Smooth muscle cell (in vitro differentiated cells): ENCODE measurements at regions not wholly inside any gene's neighbourhood (a gene's known extent, or its start where the extent isn't known, plus 50 kb on each side); places are given as distances from the start of the nearest gene placed in this dataset.
A peak's percentile ranks its signal among the peaks of the same experiment; 100 is the strongest.
"Not testable (repeated sequence)": the region's sequence is repeated elsewhere in the genome, so short reads cannot be mapped to it uniquely, and the experiment has no call there.

Source experiments
- DNase-seq: peaks from one replicate; lab custom pipeline; 2025; ENCODE audit not compliant: unreplicated experiment; lab: John Stamatoyannopoulos, UW
- H2AFZ ChIP-seq: fragments of 200-600 bp; sonication (generic); 2 replicates; pipeline ENCODE4 v1.6.0; 2016; ENCODE audit warnings: antibody characterized with exemption, low read depth, mild to moderate bottlenecking
- H3F3A ChIP-seq: fragments of 200-600 bp; sonication (generic); 2 replicates; pipeline ENCODE4 v1.6.0; 2017; ENCODE audit warnings: antibody characterized with exemption, low read depth
- H3K27ac ChIP-seq: fragments of 200-600 bp; sonication (generic); 2 replicates; pipeline ENCODE4 v1.5.1; 2016; ENCODE audit warnings: low read depth, mild to moderate bottlenecking
- H3K27me3 ChIP-seq: fragments of 200-600 bp; sonication (generic); 2 replicates; pipeline ENCODE4 v1.6.1; 2016; ENCODE audit warnings: low read depth, mild to moderate bottlenecking
- H3K36me3 ChIP-seq: fragments of 200-600 bp; sonication (generic); 2 replicates; pipeline ENCODE4 v1.5.1; 2016; ENCODE audit warnings: low read depth
- H3K4me1 ChIP-seq: fragments of 200-600 bp; sonication (generic); 2 replicates; pipeline ENCODE4 v1.5.1; 2016; ENCODE audit warnings: low read depth
- H3K4me2 ChIP-seq: fragments of 200-600 bp; sonication (generic); 2 replicates; pipeline ENCODE4 v1.6.0; 2016; ENCODE audit warnings: mild to moderate bottlenecking
- H3K4me3 ChIP-seq: fragments of 200-600 bp; sonication (generic); 2 replicates; pipeline ENCODE4 v1.5.1; 2016; ENCODE audit warnings: mild to moderate bottlenecking
- H3K79me2 ChIP-seq: fragments of 200-600 bp; sonication (generic); 2 replicates; pipeline ENCODE4 v1.6.0; 2016; ENCODE audit warnings: low read depth, mild to moderate bottlenecking
- H3K9ac ChIP-seq: fragments of 200-600 bp; sonication (generic); 2 replicates; pipeline ENCODE4 v1.6.0; 2016; ENCODE audit warnings: low read depth
- H3K9me3 ChIP-seq: fragments of 200-600 bp; sonication (generic); replicated peaks from 2 replicates; pipeline ENCODE4 v1.5.1; 2016; ENCODE audit warnings: low read depth
- H4K20me1 ChIP-seq: fragments of 200-600 bp; sonication (generic); 2 replicates; pipeline ENCODE4 v1.6.0; 2016; ENCODE audit warnings: low read depth
- CTCF ChIP-seq: fragments of 200-600 bp; sonication (generic); IDR thresholded peaks from 2 replicates; pipeline ENCODE4 v1.5.1; 2017; ENCODE audit warnings: borderline replicate concordance, mild to moderate bottlenecking, antibody characterized with exemption; ENCODE audit not compliant: insufficient read depth, poor library complexity, severe bottlenecking
- WGBS: methylation state at CpG from one replicate; pipeline ENCODE4 v1.1.7; 2016; ENCODE audit warnings: low lambda C conversion rate; 5-methylcytosine and 5-hydroxymethylcytosine counted together

- no peak for TF ChIP-seq CTCF
- Histone ChIP-seq H3K4me2 (no peak overlapping the region), H2AFZ (peak overlapping the region; percentile 5), H3K9me3 (no peaks in the 10 kb centered on the region), H3K27me3 (no peaks in the 10 kb centered on the region), H3K27ac (peak overlapping the region; percentile 70), H4K20me1 (no peaks in the 10 kb centered on the region), H3F3A (peaks cover 13% of the 10 kb centered on the region), H3K4me3 (no peak overlapping the region), H3K4me1 (peaks cover 42% of the 10 kb centered on the region), H3K36me3 (no peaks in the 10 kb centered on the region), H3K79me2 (no peaks in the 10 kb centered on the region), H3K9ac (no peak overlapping the region)
- WGBS, result 45% methylated on average over 17 of the region's 17 CpGs
- no peak for DNase-seq
Observed at GRCh38 chr6:10314163-10314955, 100.5 kb downstream of the TFAP2A start.

DNA sequence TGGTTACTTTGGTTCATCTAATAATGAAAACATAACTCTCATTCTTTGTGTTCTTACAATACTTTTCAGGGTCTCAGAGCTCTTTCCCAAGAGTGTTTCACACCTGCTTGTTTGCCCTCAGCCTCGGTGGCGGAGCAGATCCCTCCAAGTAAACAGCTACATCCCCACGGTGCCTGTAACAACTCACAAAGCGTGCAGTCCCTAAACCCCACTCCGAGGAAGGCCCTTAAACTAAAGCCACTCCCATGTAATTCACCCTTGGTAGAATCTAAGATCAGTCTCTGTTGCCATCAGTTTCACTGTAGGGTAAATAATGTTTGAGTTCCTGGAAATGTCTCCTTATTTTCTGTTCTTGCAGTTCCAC, 101.1 kb downstream of the TFAP2A start:
- H4K20me1 ChIP-seq, result no peaks in the 10 kb centered on the region
- WGBS, result 60% methylated on average over 5 of the region's 5 CpGs

GRCh38 chr6:10312445-10312844, 102.4 kb downstream of the TFAP2A start:
- no peaks in the 10 kb centered on the region for H3K79me2 ChIP-seq
- no peaks in the 10 kb centered on the region for H3K36me3 ChIP-seq
- H3K9ac ChIP-seq, result no peak overlapping the region
- no peak overlapping the region for H3K27ac ChIP-seq
- H3K4me3 ChIP-seq, result no peak overlapping the region
- WGBS, result 41% methylated on average over 11 of the region's 11 CpGs
- no peaks in the 10 kb centered on the region for H3K9me3 ChIP-seq
- peak overlapping the region; percentile 54 for H3K4me2 ChIP-seq
- peaks cover 14% of the 10 kb centered on the region for H3F3A ChIP-seq
- no peaks in the 10 kb centered on the region for H3K27me3 ChIP-seq
- TF ChIP-seq CTCF, result no peak
- peaks cover 43% of the 10 kb centered on the region for H3K4me1 ChIP-seq
- H2AFZ ChIP-seq, result peak overlapping the region; percentile 21
- DNase-seq, result no peak
- H4K20me1 ChIP-seq, result no peaks in the 10 kb centered on the region

More for the DNA sequence above, 101.1 kb downstream of the TFAP2A start:
- H3K4me1 ChIP-seq, result peaks cover 43% of the 10 kb centered on the region
- no peak overlapping the region for H3K9ac ChIP-seq
- H3K27ac ChIP-seq, result peak overlapping the region; percentile 70
- H3K36me3 ChIP-seq, result no peaks in the 10 kb centered on the region
- H3K79me2 ChIP-seq, result no peaks in the 10 kb centered on the region
- no peak for DNase-seq
- no peak overlapping the region for H3K4me3 ChIP-seq
- peak overlapping the region; percentile 5 for H2AFZ ChIP-seq
- H3K9me3 ChIP-seq, result no peaks in the 10 kb centered on the region
- peaks cover 14% of the 10 kb centered on the region for H3F3A ChIP-seq
- H3K4me2 ChIP-seq, result no peak overlapping the region
- TF ChIP-seq CTCF, result no peak
- H3K27me3 ChIP-seq, result no peaks in the 10 kb centered on the region

DNA sequence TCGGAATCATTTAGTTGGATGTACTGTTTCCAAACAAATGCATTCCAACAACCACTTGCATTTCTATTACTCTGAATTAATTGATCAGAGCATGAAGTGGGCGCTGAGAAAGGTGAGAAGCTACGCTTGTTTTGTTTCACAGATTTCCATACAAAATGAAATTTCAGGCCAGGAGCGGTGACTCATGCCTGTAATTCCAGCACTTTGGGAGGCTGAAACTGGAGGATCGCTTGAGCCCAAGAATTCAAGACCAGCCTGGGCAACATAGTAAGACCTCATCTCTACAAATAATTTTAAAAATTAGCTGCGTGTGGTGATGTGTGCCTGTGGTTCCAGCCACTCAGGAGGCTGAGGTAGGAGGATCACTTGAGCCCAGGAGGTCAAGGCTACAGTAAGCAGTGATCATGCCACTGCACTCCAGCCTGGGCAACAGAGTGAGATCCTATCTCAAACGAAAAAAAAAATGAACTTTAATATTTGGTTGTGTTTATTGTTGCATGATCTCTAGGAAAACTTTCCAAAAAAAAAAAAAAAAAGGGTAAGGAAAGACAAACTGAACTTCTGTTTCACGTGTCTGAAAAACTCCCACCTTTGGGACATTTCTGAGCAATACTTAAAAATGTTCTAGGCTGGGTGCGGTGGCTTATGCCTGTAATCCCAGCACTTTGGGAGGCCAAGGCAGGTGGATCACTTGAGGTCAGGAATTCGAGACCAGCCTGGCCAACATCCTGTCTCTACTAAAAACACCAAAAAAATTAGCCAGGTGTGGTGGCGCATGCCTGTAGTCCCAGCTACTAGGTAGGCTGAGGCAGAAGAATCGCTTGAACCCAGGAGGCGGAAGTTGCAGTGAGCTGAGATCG, 103.1 kb downstream of the TFAP2A start:
- not testable (repeated sequence) for H3K27ac ChIP-seq, H3K9ac ChIP-seq, H2AFZ ChIP-seq, H3K36me3 ChIP-seq, H3K4me2 ChIP-seq, H3K27me3 ChIP-seq, DNase-seq, H4K20me1 ChIP-seq, H3K4me3 ChIP-seq, H3K9me3 ChIP-seq, H3K79me2 ChIP-seq
- WGBS, result 88% methylated on average over 14 of the region's 14 CpGs
- H3F3A ChIP-seq, result peaks cover 14% of the 10 kb centered on the region
- peaks cover 43% of the 10 kb centered on the region for H3K4me1 ChIP-seq
